SH-SY5Y (cell line): ENCODE measurements at regions not wholly inside any gene's neighbourhood (a gene's known extent, or its start where the extent isn't known, plus 50 kb on each side); places are given as distances from the start of the nearest gene placed in this dataset.

ENCODE experiments used
- GATA2 ChIP-seq: IDR thresholded peaks from 2 replicates; pipeline ENCODE4 v1.6.1; 2011; ENCODE audit warnings: mild to moderate bottlenecking, low read depth, low read length
- GATA3 ChIP-seq: IDR thresholded peaks from 2 replicates; pipeline ENCODE4 v1.6.1; 2011; ENCODE audit warnings: low read depth, mild to moderate bottlenecking, low read length, moderate library complexity

- TF ChIP-seq GATA2, result no peak
- no peak for TF ChIP-seq GATA3
Observed at GRCh38 chr5:164966611-164967010, 1461.2 kb downstream of the MAT2B start.

DNA sequence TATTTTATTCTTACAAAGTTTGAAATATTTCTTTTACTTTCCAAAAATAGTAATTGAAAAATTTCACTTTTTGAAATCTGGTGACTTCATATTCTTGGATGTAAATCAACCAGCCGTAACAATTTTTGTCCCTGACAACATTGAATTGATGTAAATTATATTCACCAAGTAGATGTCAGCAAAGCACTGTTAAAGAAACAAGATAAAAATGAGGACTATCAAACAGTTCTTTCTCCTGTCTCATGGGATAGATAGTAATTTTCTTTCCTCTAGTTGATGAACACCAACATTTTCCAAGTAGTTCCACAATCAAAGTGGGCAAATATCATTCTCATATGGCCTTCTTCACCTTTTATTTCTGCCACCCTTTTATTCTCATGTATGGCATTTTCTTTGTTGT, 1461.9 kb downstream of the MAT2B start:
- no peak for TF ChIP-seq GATA3
- no peak for TF ChIP-seq GATA2

- no peak for TF ChIP-seq GATA3
Observed at GRCh38 chr5:164972973-164973372, 1467.6 kb downstream of the MAT2B start.

GRCh38 chr5:164975986-164976385, 1470.6 kb downstream of the MAT2B start:
- TF ChIP-seq GATA3, result no peak
- no peak for TF ChIP-seq GATA2

- TF ChIP-seq GATA3 (no peak), GATA2 (no peak)
Observed at GRCh38 chr5:164980480-164980879, 1475.1 kb downstream of the MAT2B start.

DNA sequence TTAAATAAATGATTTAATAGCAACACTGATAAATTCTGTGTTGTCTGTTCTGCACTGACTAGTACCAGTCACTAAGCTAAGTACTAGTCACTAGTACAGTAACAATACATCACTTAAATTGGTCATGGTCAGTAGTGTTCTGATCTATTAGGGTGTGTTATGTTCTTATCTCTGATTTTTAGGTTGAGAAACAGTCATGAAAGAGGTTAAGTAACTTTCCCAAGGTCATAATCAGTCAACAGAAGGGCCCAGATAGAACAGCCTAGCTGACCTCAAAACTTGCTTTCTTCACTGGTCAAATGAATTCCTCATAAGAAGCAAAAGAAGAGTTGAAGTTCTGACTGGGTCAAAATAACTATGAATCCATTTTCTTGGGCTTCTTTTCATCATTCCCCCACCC, 1492.7 kb downstream of the MAT2B start:
- TF ChIP-seq GATA2 (no peak), GATA3 (no peak)

DNA sequence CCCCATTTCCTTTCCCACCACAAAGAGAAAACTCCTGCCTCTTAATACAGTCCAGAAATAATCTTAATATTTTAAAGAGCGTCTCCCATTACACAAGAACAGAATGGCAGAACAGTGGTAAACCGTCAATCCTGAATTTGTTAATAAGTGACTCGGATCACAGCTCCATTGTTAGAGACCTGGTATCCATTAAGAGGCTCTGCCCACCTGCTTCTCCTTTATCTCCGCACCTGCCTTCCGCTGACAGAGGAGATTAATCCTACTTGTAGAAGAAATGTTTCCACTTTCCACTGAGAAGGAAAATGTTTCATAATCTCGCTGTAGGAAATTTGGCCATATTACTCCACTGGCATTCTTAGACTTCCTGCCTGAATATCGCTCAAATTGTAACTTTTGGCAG, 1493.2 kb downstream of the MAT2B start:
- TF ChIP-seq GATA3 (no peak), GATA2 (no peak)

- TF ChIP-seq GATA2 (no peak), GATA3 (no peak)
Observed at GRCh38 chr5:165000479-165001190, 1495.2 kb downstream of the MAT2B start.

DNA sequence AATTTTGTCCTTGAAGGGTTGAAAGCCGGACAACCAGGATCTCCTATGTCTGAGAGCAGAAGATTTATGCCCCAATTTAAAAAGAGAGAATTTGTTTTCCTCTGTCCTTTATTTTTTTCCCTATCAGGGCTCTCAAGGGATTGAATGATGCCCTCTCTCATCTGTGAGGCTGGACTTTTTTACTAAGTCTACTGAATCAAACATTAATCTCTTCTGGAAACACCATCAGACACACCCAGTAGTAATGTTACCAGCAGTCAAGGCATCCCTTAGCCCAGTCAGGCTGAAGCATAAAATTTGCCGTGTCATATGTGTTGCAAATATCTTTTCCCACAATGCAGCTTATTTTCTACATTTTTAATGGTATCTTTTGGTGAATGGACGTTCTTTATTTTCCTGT, 1497.9 kb downstream of the MAT2B start:
- TF ChIP-seq GATA2 (no peak), GATA3 (no peak)

GRCh38 chr5:165004175-165004574, 1498.8 kb downstream of the MAT2B start:
- no peak for TF ChIP-seq GATA2
- TF ChIP-seq GATA3, result no peak

- TF ChIP-seq GATA2, result no peak
- TF ChIP-seq GATA3, result no peak
Observed at GRCh38 chr5:165014439-165014838, 1509.0 kb downstream of the MAT2B start.

DNA sequence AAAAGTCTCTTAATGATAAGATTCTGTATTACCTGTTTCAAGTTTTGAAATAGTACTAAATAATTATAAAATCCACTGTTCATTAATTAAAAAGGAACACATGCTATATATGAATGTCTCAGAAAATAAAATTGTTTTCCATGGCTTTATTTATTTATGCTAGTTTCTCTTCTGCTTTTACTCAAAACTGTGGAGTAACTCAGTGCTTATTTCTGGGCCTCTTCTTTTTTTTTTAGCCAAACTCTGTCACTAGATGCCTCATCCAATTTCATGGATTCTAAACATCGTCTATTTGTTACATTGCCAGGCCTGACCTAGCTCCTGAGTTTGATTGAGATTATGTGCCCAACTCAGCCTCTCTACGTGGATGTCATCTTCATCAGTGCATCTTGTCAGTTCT, 1509.7 kb downstream of the MAT2B start:
- no peak for TF ChIP-seq GATA3
- no peak for TF ChIP-seq GATA2

DNA sequence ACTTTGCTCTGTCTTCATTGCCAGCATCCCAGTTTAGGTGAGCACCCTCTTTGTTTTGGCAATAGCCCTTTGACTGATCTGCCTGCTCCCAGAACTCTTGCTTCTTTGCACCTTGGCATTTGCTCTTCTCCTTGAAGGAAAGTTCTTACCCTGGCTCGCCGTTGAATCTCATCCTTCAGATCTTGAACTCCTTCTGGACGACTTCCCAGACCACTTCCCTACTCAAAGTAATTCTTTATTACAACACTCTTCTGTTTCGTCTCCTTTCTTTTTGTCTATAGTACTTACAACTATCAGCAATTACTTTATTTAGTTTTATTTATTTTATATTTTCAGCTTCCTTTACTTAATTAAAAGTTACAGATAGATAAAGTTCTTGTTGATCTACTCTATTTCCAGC, 1510.1 kb downstream of the MAT2B start:
- TF ChIP-seq GATA3, result no peak
- no peak for TF ChIP-seq GATA2

DNA sequence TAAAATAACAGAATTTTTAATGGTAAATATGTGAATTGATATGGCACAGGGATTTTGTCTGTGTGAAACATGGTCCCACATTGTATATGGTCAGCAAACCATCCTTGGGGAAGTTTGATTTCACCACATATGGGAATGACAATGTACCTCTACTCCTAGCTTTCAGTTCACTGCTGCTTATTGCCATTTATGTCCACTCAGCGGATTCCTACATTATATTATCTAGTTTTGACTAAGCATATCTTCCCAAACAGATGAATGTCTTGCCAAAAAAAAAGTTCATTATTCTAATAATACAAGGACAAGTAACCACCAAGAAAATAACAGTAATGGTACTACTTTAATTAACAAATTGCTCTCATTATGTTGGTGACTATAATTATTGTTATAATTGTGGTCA, 1521.6 kb downstream of the MAT2B start:
- TF ChIP-seq GATA2 (no peak), GATA3 (no peak)

DNA sequence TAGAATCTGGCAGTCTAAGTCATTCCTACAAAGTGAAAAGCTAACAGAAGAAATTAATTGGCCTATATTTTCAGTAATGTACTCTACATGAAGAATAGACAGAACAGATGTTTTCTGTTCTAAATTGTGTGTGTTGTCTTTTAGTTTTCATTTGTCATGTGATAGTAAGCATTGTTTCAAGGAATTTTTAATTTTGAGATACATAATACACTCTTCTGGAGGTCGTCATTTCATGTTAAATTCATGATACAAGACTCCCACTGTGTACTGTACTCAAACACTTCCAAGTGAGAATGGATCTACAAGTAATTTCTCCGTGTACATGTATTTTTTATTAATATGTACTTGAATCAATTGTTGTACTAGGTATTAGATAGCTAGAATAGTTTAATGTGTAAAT, 1522.9 kb downstream of the MAT2B start:
- TF ChIP-seq GATA2 (no peak), GATA3 (no peak)

DNA sequence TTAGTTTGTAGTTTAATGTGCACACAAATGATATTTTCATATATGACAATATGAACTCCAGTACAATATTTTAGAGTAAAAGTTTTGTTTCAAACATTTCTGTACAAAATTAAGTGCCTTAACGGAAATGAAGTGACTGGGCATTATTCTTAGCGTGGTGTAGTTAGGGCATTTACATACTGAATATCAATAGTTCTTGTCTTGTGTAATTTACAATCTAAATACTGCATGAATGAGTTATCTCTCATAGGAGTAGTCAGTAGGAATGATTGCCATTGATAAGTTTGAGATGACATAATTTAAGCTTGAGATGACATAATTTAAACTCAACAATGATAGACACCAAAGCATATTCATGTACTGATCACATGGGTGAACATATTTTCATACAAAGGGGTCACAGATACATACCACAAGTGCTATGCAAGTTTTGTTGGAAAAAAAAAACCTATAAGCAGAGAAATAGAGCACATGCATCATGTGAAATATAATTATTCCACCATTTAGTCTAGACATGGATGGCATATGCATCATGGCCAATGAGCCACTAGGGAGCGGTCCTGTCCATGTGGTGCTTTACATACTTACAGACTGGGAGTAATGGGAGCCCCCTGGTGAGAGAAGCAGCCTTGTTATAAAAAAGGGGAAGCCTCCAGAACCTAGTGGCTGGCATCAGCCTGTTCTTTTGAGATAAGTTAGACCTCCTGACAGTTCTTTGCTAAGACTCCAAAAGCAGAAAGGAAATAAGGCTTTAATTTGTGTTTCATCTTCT, 1523.9 kb downstream of the MAT2B start:
- TF ChIP-seq GATA3 (no peak), GATA2 (no peak)
